LNCaP clone FGC (cell line): ENCODE measurements at regions not wholly inside any gene's neighbourhood (a gene's known extent, or its start where the extent isn't known, plus 50 kb on each side); places are given as distances from the start of the nearest gene placed in this dataset.
A peak's percentile ranks its signal among the peaks of the same experiment; 100 is the strongest.

ENCODE experiments used
- DNase-seq: peaks from one replicate; pipeline ENCODE4 v3.0.0-alpha.2; 2011; ENCODE audit warnings: low read depth
- H3K4me3 ChIP-seq: 2 replicates; pipeline ENCODE4 v1.5.1; 2011; ENCODE audit warnings: mild to moderate bottlenecking, low read depth, low read length, control low read depth
- CTCF ChIP-seq: IDR thresholded peaks from 2 replicates; pipeline ENCODE4 v1.5.1; 2012; ENCODE audit warnings: mild to moderate bottlenecking; ENCODE audit not compliant: control insufficient read depth, insufficient read depth; ENCODE audit errors: extremely low read depth

DNA sequence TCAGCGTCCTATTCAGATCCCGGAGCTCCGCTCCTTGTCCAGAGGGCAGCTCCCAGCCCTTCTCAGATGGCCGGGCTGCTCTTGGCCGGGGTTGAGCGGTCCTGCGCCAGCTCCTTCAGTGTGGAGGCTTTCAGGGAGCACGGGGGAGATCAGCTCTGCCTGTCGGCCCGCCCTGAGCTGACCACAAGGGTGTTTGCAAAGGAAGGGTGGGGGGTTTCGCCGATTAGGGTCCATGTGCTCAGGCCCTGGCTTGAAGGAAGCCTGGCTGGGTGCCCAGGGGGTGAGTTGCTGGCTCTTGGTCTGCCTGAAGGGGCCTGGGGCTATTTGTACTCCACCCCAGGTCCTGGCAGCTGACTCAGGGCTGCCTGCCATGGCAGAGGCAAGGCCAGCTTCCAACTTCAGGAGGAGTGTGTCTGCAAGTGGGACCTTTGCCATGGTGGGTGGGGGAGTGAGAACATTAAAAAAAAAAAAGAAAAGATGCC lies 250.1 kb upstream of the KLF4 start:
- peak; percentile 50 for DNase-seq
- no peak for TF ChIP-seq CTCF
- H3K4me3 ChIP-seq: no peak overlapping the region

DNA sequence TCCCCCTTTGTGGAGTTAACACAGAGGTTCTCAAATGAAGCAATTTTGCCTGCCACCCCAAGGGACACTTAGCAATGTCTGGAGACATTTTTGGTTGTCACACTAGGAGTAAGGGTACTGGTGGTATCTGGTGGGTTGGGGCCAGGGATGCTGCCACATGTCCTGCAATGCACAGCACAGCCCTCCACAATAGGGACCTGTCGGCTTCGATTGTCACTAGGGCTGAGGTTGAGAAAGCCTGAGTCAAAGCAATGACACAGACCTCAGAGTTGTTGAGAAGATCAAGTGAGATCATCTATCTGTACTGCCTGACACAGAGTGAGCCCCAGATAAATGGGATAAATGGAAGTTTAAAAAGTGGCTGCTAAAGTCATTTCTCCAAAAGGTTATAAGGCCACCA lies 249.2 kb upstream of the KLF4 start:
- TF ChIP-seq CTCF: no peak
- DNase-seq: no peak

GRCh38 chr9:107737987-107738743 lies 248.6 kb upstream of the KLF4 start:
- no peak overlapping the region for H3K4me3 ChIP-seq
- DNase-seq: peak; percentile 49
- no peak for TF ChIP-seq CTCF

More for the DNA sequence above, 249.2 kb upstream of the KLF4 start:
- H3K4me3 ChIP-seq: no peak overlapping the region

DNA sequence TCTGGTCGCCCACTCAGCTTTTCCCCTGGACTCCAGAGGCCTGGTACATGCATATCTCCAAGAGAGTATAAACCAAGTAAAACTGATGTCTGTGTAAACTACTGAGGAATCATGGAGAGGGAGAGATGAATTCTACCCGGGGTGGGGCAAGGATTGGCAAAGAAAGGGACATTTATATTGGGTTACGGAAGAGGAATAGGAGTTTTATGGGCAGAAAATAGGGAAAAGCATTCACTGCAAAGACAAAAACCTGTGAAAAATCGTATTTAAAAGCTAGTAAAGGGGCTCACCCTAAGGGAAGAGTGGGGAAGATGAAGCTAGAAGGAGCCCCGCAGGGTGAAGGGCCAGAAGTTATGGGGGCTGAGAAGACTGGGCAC lies 248.0 kb upstream of the KLF4 start:
- DNase-seq: no peak
- TF ChIP-seq CTCF: no peak
- H3K4me3 ChIP-seq: no peak overlapping the region

GRCh38 chr9:107735821-107736220 lies 246.3 kb upstream of the KLF4 start:
- TF ChIP-seq CTCF: no peak
- H3K4me3 ChIP-seq: no peak overlapping the region
- DNase-seq: no peak

DNA sequence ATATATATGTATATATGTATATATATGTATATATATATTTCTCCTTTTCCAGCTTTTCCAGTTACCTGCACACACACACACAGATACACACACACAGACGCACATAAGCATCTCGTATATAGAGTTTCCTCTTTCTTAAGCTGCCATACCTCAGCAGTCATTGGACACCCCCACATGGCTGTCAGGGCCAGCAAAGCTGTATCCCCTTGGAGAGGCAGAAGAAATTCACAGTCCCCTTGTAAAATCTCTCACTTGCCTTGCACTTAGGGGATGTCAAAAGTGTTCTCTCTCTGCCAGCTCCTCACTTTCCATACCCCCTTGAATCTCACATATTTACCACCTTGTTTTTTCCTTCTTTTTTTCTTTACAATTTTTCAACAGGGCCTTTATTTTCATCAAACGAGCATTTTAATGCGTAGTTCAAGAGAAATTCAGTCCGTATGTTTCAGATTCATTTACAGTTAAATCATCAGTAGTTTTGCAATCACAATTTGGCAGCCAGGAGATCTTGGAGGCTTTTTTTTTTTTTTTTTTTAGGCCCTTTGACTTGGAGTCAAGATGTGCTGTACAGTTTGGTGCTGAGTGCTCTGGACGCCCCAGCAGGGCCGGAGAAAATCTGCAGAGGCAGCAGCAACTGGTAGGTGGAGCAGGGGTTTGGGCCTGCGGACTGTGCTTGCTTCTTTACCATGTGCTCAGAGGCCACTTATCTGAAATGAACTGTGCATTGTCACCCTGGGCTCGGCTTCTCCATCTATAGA lies 244.9 kb upstream of the KLF4 start:
- DNase-seq: no peak
- H3K4me3 ChIP-seq: no peak overlapping the region
- TF ChIP-seq CTCF: no peak
